ENCODE measurements at regions not wholly inside any gene's neighbourhood (a gene's known extent, or its start where the extent isn't known, plus 50 kb on each side); places are given as distances from the start of the nearest gene placed in this dataset.

DNA sequence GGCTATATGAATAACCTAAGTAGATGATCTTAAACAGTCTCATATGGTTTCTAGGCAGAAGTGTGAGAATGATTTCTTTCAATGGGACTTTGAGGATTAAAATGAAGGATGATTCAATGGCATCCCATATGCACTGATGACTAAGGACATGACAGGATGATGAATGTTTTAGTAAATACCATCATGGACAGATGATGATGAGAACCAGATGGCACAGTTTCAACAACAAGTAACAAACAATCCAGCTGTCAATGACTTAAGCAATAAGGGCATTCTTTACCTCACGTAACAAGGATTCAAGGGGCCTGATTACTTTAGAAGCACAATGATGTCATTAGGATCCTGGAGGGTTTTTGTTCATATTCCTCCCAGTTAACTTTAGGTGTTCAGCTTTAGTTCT, 2678.4 kb downstream of the PCDH9 start:
- H3K36me3 ChIP-seq = no peaks in the 10 kb centered on the region
- no peak for DNase-seq
- no peaks in the 10 kb centered on the region for H3K27me3 ChIP-seq
- H3K9me3 ChIP-seq = no peaks in the 10 kb centered on the region; the same call in 1 of the 2 replicates
- no peak overlapping the region for H3K4me3 ChIP-seq (ENCODE audit: low read depth, low read length)
- TF ChIP-seq CTCF (IDR thresholded peaks at IDR 0.05; ENCODE audit: low read depth, low read length) = no peak
- no peaks in the 10 kb centered on the region for H3K4me1 ChIP-seq

GRCh38 chr13:64546371-64546770, 2683.8 kb downstream of the PCDH9 start:
- no peaks in the 10 kb centered on the region for H3K36me3 ChIP-seq

GRCh38 chr13:64540976-64541375, 2689.2 kb downstream of the PCDH9 start:
- no peaks in the 10 kb centered on the region for H3K36me3 ChIP-seq
- no peaks in the 10 kb centered on the region for H3K27me3 ChIP-seq
- TF ChIP-seq CTCF (IDR thresholded peaks at IDR 0.05; ENCODE audit: low read depth, low read length) = no peak
- no peaks in the 10 kb centered on the region for H3K9me3 ChIP-seq
- H3K4me1 ChIP-seq = no peaks in the 10 kb centered on the region
- DNase-seq = no peak
- H3K4me3 ChIP-seq (ENCODE audit: low read depth, low read length) = no peak overlapping the region

More at GRCh38 chr13:64546371-64546770, 2683.8 kb downstream of the PCDH9 start:
- Histone ChIP-seq H3K9me3 (no peaks in the 10 kb centered on the region; the same call in 1 of the 2 replicates), H3K27me3 (no peaks in the 10 kb centered on the region), H3K4me3 (ENCODE audit: low read depth, low read length) (no peak overlapping the region), H3K4me1 (no peaks in the 10 kb centered on the region)
- DNase-seq = no peak
- TF ChIP-seq CTCF (IDR thresholded peaks at IDR 0.05; ENCODE audit: low read depth, low read length) = no peak

GRCh38 chr13:64540468-64540867, 2689.7 kb downstream of the PCDH9 start:
- no peak for TF ChIP-seq CTCF (IDR thresholded peaks at IDR 0.05; ENCODE audit: low read depth, low read length)
- no peak for DNase-seq
- Histone ChIP-seq H3K27me3 (no peaks in the 10 kb centered on the region), H3K36me3 (no peaks in the 10 kb centered on the region), H3K4me1 (no peaks in the 10 kb centered on the region), H3K9me3 (no peaks in the 10 kb centered on the region), H3K4me3 (ENCODE audit: low read depth, low read length) (no peak overlapping the region)

DNA sequence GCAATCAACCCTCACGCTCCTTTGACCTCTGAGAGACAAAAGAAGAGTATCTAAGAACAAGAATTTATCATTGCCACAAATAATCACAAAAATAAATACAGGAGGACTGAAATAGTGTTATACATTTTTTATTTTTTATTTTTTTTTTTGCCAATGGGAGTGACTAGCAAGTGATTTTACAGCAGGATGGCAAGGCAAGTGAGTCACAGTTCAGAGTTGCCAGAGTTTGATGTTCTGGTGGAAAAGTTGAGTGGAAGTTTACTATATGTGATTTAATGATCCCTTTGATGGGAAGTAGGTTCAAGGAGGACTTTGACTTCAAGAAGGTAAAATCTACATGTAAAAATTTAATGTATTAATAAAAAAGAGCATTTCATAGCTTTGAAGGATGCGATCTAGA, 2691.4 kb downstream of the PCDH9 start:
- no peak for DNase-seq
- no peaks in the 10 kb centered on the region for H3K4me1 ChIP-seq
- no peaks in the 10 kb centered on the region for H3K9me3 ChIP-seq
- no peak for TF ChIP-seq CTCF (IDR thresholded peaks at IDR 0.05; ENCODE audit: low read depth, low read length)
- H3K27me3 ChIP-seq = no peaks in the 10 kb centered on the region
- H3K4me3 ChIP-seq (ENCODE audit: low read depth, low read length) = no peak overlapping the region
- H3K36me3 ChIP-seq = no peaks in the 10 kb centered on the region

DNA sequence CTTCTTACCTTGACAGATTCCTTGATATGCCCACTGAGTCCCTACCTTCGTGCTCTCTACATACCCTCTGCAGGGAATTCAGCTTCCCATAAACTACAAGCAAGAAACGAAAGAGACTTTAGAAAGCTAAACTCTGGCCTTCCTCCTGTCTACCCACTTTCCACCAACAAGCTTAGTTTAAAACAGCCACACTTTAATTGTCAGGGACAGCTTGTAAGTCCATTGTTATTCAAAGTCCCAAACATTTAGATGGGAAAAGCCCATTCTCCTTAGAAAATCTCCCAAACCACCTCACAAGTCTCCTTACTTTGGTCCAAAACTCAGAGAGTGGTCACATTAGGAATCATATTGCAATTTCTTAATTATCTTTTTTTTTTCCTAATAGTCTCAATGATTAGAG, 2695.8 kb downstream of the PCDH9 start:
- Histone ChIP-seq H3K27me3 (no peaks in the 10 kb centered on the region), H3K36me3 (no peaks in the 10 kb centered on the region), H3K4me3 (ENCODE audit: low read depth, low read length) (no peak overlapping the region), H3K4me1 (no peaks in the 10 kb centered on the region), H3K9me3 (no peaks in the 10 kb centered on the region)
- DNase-seq = no peak
- TF ChIP-seq CTCF (IDR thresholded peaks at IDR 0.05; ENCODE audit: low read depth, low read length) = no peak

Measured in BE2C (cell line).